ENCODE measurements at regions not wholly inside any gene's neighbourhood (a gene's known extent, or its start where the extent isn't known, plus 50 kb on each side); places are given as distances from the start of the nearest gene placed in this dataset.
"Not testable (repeated sequence)": the region's sequence is repeated elsewhere in the genome, so short reads cannot be mapped to it uniquely, and the experiment has no call there.

DNA sequence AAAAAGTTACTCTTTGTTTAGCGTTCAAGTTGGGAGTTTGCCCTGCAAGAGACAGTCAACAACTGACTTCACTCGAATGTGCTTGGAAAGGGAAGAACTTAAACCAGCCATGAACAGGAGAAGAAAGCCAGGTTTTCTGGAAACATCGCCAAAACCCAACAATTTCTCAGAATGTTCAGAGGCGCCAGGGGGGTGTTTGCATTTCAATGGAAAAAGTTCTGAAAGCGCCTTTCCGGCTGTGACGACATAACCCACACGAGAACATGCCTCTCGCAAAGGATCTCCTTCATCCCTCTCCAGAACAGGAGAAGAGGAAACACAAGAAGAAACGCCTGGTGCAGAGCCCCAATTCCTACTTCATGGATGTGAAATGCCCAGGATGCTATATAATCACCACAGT is 78.1 kb upstream of the ADGRA3 start:
- Histone ChIP-seq H3K27ac (no peak overlapping the region), H3K36me3 (replicated peaks in 1 of 2; ENCODE audit: insufficient read depth in 1 of 2, low read depth in 2 of 2) (no peaks in the 10 kb centered on the region), H3K9me3 (no peaks in the 10 kb centered on the region), H3K27me3 (no peaks in the 10 kb centered on the region), H3K4me3 (no peak overlapping the region), H3K4me1 (no peaks in the 10 kb centered on the region)
- intact Hi-C loops (cut with DNase I): no loop called here
- 75 to 85% methylated on average over 10 of the region's 10 CpGs for WGBS, 2 donors
- ATAC-seq: no peak
- TF ChIP-seq, protein P1, sequence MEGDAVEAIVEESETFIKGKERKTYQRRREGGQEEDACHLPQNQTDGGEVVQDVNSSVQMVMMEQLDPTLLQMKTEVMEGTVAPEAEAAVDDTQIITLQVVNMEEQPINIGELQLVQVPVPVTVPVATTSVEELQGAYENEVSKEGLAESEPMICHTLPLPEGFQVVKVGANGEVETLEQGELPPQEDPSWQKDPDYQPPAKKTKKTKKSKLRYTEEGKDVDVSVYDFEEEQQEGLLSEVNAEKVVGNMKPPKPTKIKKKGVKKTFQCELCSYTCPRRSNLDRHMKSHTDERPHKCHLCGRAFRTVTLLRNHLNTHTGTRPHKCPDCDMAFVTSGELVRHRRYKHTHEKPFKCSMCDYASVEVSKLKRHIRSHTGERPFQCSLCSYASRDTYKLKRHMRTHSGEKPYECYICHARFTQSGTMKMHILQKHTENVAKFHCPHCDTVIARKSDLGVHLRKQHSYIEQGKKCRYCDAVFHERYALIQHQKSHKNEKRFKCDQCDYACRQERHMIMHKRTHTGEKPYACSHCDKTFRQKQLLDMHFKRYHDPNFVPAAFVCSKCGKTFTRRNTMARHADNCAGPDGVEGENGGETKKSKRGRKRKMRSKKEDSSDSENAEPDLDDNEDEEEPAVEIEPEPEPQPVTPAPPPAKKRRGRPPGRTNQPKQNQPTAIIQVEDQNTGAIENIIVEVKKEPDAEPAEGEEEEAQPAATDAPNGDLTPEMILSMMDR (IDR thresholded peaks at IDR 0.05): no peak
- TF ChIP-seq POLR2A (IDR thresholded peaks at IDR 0.05): no peak
- no peak for DNase-seq

DNA sequence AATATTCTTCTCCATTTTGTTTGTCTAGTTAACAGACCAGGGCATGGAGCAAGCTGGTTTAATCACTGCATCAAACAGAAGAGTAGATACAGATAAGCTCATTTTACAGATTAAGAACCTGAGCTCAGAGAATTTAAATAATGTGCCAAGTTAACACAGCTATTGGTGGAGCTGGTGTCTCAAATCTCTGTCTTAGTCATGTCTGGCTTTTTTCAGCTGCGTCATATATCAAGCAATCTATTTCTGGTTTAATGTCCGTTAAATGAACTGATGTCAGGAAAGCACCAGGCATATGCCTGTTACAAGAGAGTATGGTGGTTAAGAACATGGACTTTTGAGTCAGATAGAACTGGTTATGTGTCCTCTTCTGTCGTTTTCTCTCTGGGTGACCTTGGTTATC is 79.8 kb upstream of the ADGRA3 start:
- no peaks in the 10 kb centered on the region for H3K9me3 ChIP-seq
- ATAC-seq (no peak), DNase-seq (no peak)
- no peaks in the 10 kb centered on the region for H3K36me3 ChIP-seq (replicated peaks in 1 of 2; ENCODE audit: insufficient read depth in 1 of 2, low read depth in 2 of 2)
- H3K27me3 ChIP-seq: no peaks in the 10 kb centered on the region
- H3K4me1 ChIP-seq: no peaks in the 10 kb centered on the region
- WGBS, 2 donors: 50 to 54% methylated on average over 3 of the region's 3 CpGs
- no peak overlapping the region for H3K27ac ChIP-seq
- intact Hi-C loops (cut with DNase I): no loop called here
- H3K4me3 ChIP-seq: no peak overlapping the region
- TF ChIP-seq POLR2A (IDR thresholded peaks at IDR 0.05): no peak
- TF ChIP-seq, protein P1 (IDR thresholded peaks at IDR 0.05): no peak

DNA sequence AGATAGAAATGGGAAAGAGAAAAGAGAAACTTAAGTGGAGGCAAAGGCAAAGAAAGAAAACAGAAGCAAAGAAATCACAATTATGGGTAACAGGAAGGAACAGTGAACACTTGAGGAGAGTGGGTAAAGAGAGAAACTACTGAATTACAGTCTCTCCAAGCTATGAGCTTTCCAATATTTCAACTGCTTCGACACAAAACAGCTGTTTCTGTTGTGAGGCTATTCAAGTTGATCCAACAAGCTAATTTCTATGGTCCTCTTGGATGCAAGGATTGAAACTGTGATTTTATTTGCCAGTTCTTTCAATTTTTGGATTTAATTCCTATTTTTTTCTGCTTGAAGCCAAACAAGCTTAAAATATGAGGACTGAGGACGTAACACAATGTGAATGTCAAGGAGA is 80.5 kb upstream of the ADGRA3 start:
- no peak for TF ChIP-seq POLR2A (IDR thresholded peaks at IDR 0.05)
- TF ChIP-seq, protein P1 (IDR thresholded peaks at IDR 0.05): no peak
- DNase-seq (no peak), ATAC-seq (no peak)
- H3K27ac ChIP-seq: no peak overlapping the region
- WGBS, 2 donors: 76 to 78% methylated on average over 2 of the region's 2 CpGs
- H3K4me3 ChIP-seq: no peak overlapping the region
- no peaks in the 10 kb centered on the region for H3K9me3 ChIP-seq
- no peaks in the 10 kb centered on the region for H3K27me3 ChIP-seq
- intact Hi-C loops (cut with DNase I): no loop called here
- H3K4me1 ChIP-seq: no peaks in the 10 kb centered on the region
- no peaks in the 10 kb centered on the region for H3K36me3 ChIP-seq (replicated peaks in 1 of 2; ENCODE audit: insufficient read depth in 1 of 2, low read depth in 2 of 2)

DNA sequence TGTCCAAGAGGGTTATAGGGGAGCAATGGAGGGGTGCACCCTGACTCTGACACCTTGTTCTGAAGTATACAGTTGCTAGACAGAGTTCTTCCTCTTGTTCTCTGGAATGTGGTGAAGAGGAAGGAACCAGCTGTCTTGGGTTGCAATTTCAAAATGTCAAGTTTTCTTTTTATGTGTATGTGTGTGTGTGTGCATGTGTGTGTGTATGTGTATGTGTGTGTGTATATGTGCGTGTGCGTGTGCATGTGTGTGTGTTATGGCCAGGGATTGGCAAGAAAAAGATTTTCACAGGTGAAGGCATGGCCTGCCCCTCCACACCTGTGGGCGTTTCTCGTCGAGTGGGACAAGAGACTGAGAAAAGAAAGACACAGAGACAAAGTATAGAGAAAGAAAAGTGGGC is 81.6 kb upstream of the ADGRA3 start:
- intact Hi-C loops (cut with DNase I): no loop called here
- H3K9me3 ChIP-seq: no peaks in the 10 kb centered on the region
- WGBS, 2 donors: 86 to 89% methylated on average over 5 of the region's 5 CpGs
- no peaks in the 10 kb centered on the region for H3K27me3 ChIP-seq
- TF ChIP-seq, protein P1 (IDR thresholded peaks at IDR 0.05): no peak
- no peak for TF ChIP-seq POLR2A (IDR thresholded peaks at IDR 0.05)
- H3K36me3 ChIP-seq (replicated peaks in 1 of 2; ENCODE audit: insufficient read depth in 1 of 2, low read depth in 2 of 2): no peaks in the 10 kb centered on the region
- DNase-seq (no peak), ATAC-seq (no peak)
- no peak overlapping the region for H3K4me3 ChIP-seq
- H3K27ac ChIP-seq: no peak overlapping the region
- no peaks in the 10 kb centered on the region for H3K4me1 ChIP-seq

DNA sequence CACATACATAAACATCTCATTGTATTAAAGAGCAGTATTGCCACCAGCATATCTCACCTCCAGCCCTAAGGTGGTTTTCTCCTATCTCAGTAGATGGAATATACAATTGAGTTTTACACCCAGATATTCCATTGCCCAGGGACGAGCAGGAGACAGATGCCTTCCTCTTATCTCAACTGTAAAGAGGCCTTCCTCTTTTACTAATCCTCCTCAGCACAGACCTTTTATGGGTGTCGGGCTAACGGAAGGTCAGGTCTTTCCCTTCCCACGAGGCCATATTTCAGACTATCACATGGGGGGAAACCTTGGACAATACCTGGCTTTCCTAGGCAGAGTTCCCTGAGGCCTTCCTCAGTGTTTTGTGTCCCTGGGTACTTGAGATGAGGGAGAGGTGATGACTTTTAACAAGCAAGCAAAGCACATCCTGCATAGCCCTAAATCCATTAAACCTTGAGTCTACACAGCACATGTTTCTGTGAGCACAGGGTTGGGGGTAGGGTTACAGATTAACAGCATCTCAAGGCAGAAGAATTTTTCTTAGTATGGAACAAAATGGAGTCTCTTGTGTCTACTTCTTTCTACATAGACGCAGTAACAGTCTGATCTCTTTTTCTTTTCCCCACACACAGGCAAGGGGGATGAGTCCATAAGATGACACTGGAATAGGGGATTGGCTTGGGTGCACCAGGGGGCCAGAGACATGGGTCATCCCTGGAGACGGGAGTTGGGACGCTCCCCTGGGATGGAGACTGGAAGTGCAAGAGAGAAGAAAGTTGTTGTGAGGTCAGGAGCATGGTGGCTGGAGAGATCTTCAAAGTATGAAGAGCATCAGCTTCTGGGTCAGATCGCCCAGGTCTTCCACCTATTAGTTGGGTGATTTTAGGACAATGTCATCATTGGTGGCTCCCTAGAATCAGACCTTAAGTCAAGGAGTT is 82.5 kb upstream of the ADGRA3 start:
- ATAC-seq; H3K27me3 ChIP-seq; DNase-seq; intact Hi-C loops (cut with DNase I); H3K36me3 ChIP-seq (replicated peaks in 1 of 2; ENCODE audit: insufficient read depth in 1 of 2, low read depth in 2 of 2); H3K4me1 ChIP-seq; H3K4me3 ChIP-seq; H3K9me3 ChIP-seq: not testable (repeated sequence)
- peak overlapping the region in 2 of 4 donors; percentile 60 to 72 for H3K27ac ChIP-seq
- WGBS, 2 donors: 76 to 84% methylated on average over 8 of the region's 8 CpGs

DNA sequence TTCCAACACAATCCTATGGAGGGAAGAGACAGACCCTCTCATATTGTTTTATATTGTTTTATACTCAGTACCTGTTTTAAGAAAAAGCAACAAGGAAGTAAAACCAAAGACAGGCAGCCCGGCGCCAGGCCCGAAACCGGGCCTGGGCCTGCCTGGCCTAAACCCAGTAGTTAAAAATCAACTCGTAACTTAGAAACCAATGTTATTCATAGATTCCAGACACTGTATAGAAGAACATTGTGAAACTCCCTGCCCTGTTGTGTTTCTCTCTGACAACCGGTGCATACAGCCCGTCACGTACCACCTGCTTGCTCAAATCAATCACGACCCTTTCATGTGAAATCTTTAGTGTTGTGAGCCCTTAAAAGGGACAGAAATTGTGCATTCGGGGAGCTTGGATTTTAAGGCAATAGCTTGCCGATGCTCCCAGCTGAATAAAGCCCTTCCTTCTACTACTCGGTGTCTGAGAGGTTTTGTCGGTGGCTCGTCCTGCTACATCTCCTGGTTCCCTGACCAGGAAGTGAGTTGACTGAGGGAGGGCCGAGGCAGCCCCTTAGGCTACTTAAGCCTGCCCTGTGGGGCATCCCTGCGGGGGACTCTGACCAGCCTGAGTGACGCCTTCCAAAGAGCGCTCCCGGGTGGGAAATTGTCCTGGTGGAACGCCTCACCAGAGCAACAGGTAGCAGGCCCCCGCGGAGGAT is 83.5 kb upstream of the ADGRA3 start:
- peak overlapping the region; percentile 15 to 72 (median 46) for H3K27ac ChIP-seq
- ATAC-seq (peak; percentile 47), DNase-seq (peak in 3 of 4 donors; percentile 15 to 22 (median 17))
- H3K4me1 ChIP-seq; intact Hi-C loops (cut with DNase I); H3K9me3 ChIP-seq; H3K36me3 ChIP-seq (replicated peaks in 1 of 2; ENCODE audit: insufficient read depth in 1 of 2, low read depth in 2 of 2); H3K27me3 ChIP-seq; H3K4me3 ChIP-seq: not testable (repeated sequence)
- WGBS, 2 donors: 64 to 68% methylated on average over 20 to 22 of the region's 22 CpGs

DNA sequence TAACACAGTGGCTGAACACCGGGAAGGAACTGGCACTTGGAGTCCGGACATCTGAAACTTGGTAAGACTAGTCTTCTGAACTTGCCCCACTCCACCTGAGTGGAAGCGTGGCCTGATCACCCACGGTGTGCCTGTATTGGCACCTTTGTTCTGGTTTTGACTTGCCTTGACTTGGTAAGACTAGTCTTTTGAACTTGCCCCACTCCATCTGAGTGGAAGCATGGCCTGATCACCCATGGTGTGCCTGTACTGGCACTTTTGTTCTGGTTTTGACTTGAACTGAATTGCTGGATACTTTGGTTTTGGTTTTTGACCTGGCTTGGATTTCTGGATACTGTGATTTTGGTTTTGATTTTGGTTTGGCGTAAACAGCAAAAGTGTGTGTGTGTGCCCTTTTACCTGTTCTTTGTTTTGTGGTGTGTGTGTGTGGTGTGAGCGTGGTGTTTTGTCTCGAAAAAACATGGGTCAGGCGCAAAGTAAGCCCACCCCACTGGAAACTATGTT is 84.1 kb upstream of the ADGRA3 start:
- intact Hi-C loops (cut with DNase I); H3K9me3 ChIP-seq; DNase-seq; ATAC-seq; H3K4me3 ChIP-seq; H3K36me3 ChIP-seq (replicated peaks in 1 of 2; ENCODE audit: insufficient read depth in 1 of 2, low read depth in 2 of 2); H3K4me1 ChIP-seq; H3K27me3 ChIP-seq: not testable (repeated sequence)
- peak overlapping the region; percentile 15 to 72 (median 46) for H3K27ac ChIP-seq
- 86 to 97% methylated on average over 8 of the region's 8 CpGs for WGBS, 2 donors
